Lung (tissue), 11 donors: ENCODE measurements at regions not wholly inside any gene's neighbourhood (a gene's known extent, or its start where the extent isn't known, plus 50 kb on each side); places are given as distances from the start of the nearest gene placed in this dataset.

ENCODE experiments used
- ATAC-seq: fragments of 200-7000 bp; cut with Tn5 transposase; one replicate; pipeline ENCODE4 v1.9.1; 2020; ENCODE audit warnings: moderate number of reproducible peaks; ENCODE audit not compliant: insufficient read depth, low FRiP score
- DNase-seq, 3 donors: peaks; one replicate each; pipeline ENCODE4 v3.0.0-alpha.2; 2013 to 2017
- H3K27ac ChIP-seq, 2 donors: one replicate each; pipeline ENCODE4 v1.5.1; 2013; ENCODE audit warnings: mild to moderate bottlenecking in 2 of 2, moderate library complexity in 2 of 2, control low read depth in 1 of 2, inconsistent platforms in 1 of 2, low read depth in 1 of 2, low read length in 1 of 2
- H3K27me3 ChIP-seq, 3 donors: one replicate each; pipeline ENCODE4 v1.5.1; 2013; ENCODE audit warnings: low read length in 2 of 3; ENCODE audit not compliant: control insufficient read depth in 3 of 3, insufficient read depth in 3 of 3
- H3K36me3 ChIP-seq, 4 donors: one replicate each; pipeline ENCODE4 v1.5.1; 2013; ENCODE audit warnings: low read length in 4 of 4, mild to moderate bottlenecking in 1 of 4, moderate library complexity in 1 of 4; ENCODE audit not compliant: control insufficient read depth in 4 of 4, insufficient read depth in 4 of 4
- H3K4me1 ChIP-seq, 5 donors: one replicate each; pipeline ENCODE4 v1.5.1; 2013; ENCODE audit warnings: low read length in 5 of 5, mild to moderate bottlenecking in 2 of 5, moderate library complexity in 1 of 5; ENCODE audit not compliant: control insufficient read depth in 5 of 5, insufficient read depth in 5 of 5
- H3K4me3 ChIP-seq: one replicate; pipeline ENCODE4 v1.5.1; 2013; ENCODE audit warnings: mild to moderate bottlenecking, control low read depth, moderate library complexity
- H3K9ac ChIP-seq, 2 donors: one replicate each; pipeline ENCODE4 v1.5.1; 2013; ENCODE audit warnings: low read length in 2 of 2, control low read depth in 1 of 2; ENCODE audit not compliant: insufficient read depth in 1 of 2
- H3K9me3 ChIP-seq, 4 donors: one replicate each; pipeline ENCODE4 v1.5.1; 2013; ENCODE audit warnings: low read length in 3 of 4, mild to moderate bottlenecking in 1 of 4, moderate library complexity in 1 of 4; ENCODE audit not compliant: control insufficient read depth in 4 of 4, insufficient read depth in 3 of 4
- WGBS, 2 donors: extraction: QIAGEN DNeasy Blood & Tissue Kit; methylation state at CpG; one replicate each; pipeline ENCODE4 v1.1.7; 2013; 5-methylcytosine and 5-hydroxymethylcytosine counted together
- TF ChIP-seq, protein P1 (sequence below): IDR thresholded peaks from 2 replicates; pipeline ENCODE4 v1.5.1; 2012; ENCODE audit warnings: mild to moderate bottlenecking; ENCODE audit errors: control extremely low read depth, extremely low read depth
- donor health status: control.
- donor health status: control.
- donor health status: Bipolar disorder and iron deficiency.
- donor health status: healthy.
- donor health status: DM: yes; HTN: yes; CAD: no.

- H3K9me3 ChIP-seq = peaks cover 0 to 6% (median 0%) of the 10 kb centered on the region in 4 donors
- H3K27me3 ChIP-seq = no peaks in the 10 kb centered on the region
- no peak for DNase-seq
- TF ChIP-seq, protein P1, sequence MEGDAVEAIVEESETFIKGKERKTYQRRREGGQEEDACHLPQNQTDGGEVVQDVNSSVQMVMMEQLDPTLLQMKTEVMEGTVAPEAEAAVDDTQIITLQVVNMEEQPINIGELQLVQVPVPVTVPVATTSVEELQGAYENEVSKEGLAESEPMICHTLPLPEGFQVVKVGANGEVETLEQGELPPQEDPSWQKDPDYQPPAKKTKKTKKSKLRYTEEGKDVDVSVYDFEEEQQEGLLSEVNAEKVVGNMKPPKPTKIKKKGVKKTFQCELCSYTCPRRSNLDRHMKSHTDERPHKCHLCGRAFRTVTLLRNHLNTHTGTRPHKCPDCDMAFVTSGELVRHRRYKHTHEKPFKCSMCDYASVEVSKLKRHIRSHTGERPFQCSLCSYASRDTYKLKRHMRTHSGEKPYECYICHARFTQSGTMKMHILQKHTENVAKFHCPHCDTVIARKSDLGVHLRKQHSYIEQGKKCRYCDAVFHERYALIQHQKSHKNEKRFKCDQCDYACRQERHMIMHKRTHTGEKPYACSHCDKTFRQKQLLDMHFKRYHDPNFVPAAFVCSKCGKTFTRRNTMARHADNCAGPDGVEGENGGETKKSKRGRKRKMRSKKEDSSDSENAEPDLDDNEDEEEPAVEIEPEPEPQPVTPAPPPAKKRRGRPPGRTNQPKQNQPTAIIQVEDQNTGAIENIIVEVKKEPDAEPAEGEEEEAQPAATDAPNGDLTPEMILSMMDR = no peak
- no peak overlapping the region for H3K27ac ChIP-seq
- no peak overlapping the region for H3K4me3 ChIP-seq
- 87 to 93% methylated on average over 2 of the region's 2 CpGs for WGBS, 2 donors
- no peaks in the 10 kb centered on the region for H3K36me3 ChIP-seq
- ATAC-seq = no peak
- no peaks in the 10 kb centered on the region for H3K4me1 ChIP-seq
- H3K9ac ChIP-seq = no peak overlapping the region
Measured at GRCh38 chr7:13604178-13604577, 385.3 kb downstream of the ETV1 start.

DNA sequence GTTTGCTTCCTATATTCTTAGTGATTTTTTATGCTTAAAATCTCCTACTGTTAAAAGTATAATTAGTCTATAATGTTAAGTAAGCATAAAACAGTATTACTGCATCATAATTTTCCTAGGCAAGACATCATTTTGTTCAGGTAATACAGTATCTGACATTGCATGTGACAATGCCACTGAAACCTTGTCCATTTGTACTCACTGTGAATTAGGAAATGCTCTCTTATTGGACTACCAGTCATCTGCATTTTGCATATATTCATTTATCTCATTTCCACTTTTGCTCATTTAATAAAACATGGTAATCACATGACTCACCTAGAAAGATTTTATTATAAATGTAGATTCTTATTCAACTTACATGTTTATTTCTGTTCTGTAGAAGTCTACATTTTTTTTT lies 379.1 kb downstream of the ETV1 start:
- H3K36me3 ChIP-seq = no peaks in the 10 kb centered on the region
- DNase-seq (no peak), ATAC-seq (no peak)
- no peak overlapping the region for H3K9ac ChIP-seq
- TF ChIP-seq, protein P1 = no peak
- H3K9me3 ChIP-seq = peaks cover 0 to 6% (median 0%) of the 10 kb centered on the region in 4 donors
- H3K27me3 ChIP-seq = no peaks in the 10 kb centered on the region
- no peak overlapping the region for H3K27ac ChIP-seq
- H3K4me1 ChIP-seq = no peaks in the 10 kb centered on the region
- H3K4me3 ChIP-seq = no peak overlapping the region

DNA sequence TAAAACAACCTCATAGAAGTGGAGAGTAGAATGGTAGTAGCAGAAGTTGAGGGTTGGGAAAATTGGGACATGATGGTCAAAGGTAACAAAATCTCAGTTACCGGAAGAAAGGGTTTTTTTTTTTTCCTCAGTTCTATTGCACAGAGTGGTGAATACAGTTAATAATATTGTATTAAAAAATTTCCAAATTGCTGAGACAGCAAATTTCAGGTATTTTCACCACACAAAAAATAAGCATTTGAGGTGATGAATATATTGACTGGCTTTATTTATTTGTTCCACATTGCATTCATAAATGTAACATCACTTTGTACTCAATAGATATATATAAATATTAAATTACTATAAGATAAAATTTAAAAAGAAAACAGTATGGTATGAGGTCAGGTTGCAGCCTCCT lies 373.8 kb downstream of the ETV1 start:
- TF ChIP-seq, protein P1 = no peak
- WGBS, 2 donors = 89 to 95% methylated on average over 1 of the region's 1 CpG

GRCh38 chr7:13627455-13627854 lies 362.0 kb downstream of the ETV1 start:
- DNase-seq (no peak), ATAC-seq (no peak)
- Histone ChIP-seq H3K36me3 (no peaks in the 10 kb centered on the region), H3K9ac (no peak overlapping the region), H3K9me3 (no peaks in the 10 kb centered on the region), H3K27ac (no peak overlapping the region), H3K4me1 (no peaks in the 10 kb centered on the region), H3K4me3 (no peak overlapping the region), H3K27me3 (no peaks in the 10 kb centered on the region)
- 85 to 89% methylated on average over 2 of the region's 2 CpGs for WGBS, 2 donors
- TF ChIP-seq, protein P1 = no peak

More for the DNA sequence above, 373.8 kb downstream of the ETV1 start:
- no peaks in the 10 kb centered on the region for H3K36me3 ChIP-seq
- DNase-seq (no peak), ATAC-seq (no peak)
- no peaks in the 10 kb centered on the region for H3K27me3 ChIP-seq
- H3K9ac ChIP-seq = no peak overlapping the region
- H3K27ac ChIP-seq = no peak overlapping the region
- H3K4me3 ChIP-seq = no peak overlapping the region
- H3K4me1 ChIP-seq = no peaks in the 10 kb centered on the region
- H3K9me3 ChIP-seq = no peaks in the 10 kb centered on the region
